Epithelial cell of prostate (primary cell): ENCODE measurements at regions not wholly inside any gene's neighbourhood (a gene's known extent, or its start where the extent isn't known, plus 50 kb on each side); places are given as distances from the start of the nearest gene placed in this dataset.

Experiments used
- DNase-seq: peaks from one replicate; pipeline ENCODE4 v3.0.0-alpha.2; 2011; ENCODE audit warnings: low read depth, low spot score
- H3K27ac ChIP-seq: fragments of 450-650 bp; 2 replicates; pipeline ENCODE4 v1.5.1; 2017; ENCODE audit warnings: mild to moderate bottlenecking

DNA sequence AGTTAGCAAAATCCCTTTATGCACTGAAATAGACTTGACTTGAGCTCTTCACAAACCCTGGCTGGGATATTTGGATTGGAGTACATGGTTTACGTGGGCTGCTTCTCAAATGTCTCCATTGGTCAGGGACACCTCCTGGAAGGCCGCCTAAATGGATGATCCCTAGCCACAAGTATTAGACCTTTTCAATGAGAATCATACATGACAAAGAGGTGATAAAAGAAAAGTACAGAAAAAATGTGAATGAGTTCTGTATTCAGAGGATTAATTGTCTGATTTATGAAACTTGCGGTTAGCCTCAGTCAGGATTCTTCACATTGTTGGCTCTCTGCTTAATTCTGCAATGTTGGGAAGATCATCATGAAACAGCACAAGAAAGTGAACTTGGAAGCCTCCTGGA is 752.8 kb upstream of the ADAMTS16 start:
- peak overlapping the region; percentile 10 for H3K27ac ChIP-seq
- no peak for DNase-seq

DNA sequence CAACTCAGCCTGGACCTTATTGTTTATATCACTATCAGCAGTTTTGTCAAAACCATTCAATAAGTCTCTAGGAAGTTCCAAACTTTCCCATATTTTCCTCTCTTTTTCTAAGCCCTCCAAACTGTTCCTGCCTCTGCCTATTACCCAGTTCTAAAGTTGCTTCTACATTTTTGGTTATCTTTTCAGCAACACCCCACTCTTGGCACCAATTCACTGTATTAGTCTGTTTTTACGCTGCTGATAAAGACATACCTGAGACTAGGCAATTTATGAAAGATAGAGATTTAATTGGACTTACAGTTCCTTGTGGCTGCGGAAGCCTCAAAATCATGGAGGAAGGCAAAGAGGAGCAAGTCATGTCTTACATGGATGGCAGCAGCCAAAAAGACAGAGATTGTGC is 744.4 kb upstream of the ADAMTS16 start:
- no peak overlapping the region for H3K27ac ChIP-seq
- no peak for DNase-seq

DNA sequence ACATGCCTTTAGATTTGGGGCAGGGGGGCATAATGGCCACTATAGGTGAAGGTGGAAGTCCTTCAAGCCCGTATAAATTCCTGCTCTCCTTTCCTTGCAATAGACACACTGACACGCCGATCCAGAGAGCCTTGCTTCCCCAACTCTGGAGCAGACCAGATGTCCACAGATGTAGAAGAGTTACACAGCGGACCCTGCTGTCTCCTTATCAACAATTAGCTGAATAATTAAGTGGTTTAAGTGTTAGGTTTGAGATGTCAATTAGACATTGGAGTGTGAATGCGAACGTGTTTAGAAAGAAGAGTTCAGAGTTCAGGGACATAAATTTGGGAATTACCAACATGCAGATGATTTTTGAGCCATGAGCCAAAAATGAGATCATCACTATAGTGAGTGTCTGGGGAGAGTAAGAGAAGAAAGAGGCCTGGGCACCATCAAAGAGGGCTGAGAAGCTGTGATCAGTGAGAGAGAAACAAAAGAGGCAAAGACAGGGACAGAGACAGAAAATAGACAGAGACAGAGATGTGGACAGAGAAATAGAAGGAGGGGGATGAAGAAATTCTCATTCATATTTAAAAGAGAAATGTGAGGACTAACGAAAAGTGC is 734.4 kb upstream of the ADAMTS16 start:
- no peak overlapping the region for H3K27ac ChIP-seq
- DNase-seq: no peak

DNA sequence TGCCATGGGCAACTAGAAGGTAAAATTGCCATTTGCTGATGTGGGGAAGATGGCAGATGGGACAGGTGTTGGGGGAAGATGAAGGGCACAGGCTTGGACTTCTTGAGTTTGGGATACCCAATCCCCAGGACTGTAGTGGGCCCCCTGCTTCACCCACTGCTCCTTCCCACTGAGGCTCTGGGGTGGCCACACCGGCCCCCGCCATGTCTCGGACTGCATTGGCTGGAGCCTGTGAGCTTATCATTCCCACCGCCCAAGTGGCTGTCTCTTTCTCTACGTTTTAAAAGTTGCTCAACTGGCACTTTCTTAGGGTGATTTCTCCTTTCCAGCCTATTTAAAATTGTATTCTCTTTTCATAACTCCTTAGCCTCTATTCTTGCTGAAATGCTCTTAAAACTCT is 730.0 kb upstream of the ADAMTS16 start:
- no peak overlapping the region for H3K27ac ChIP-seq
- no peak for DNase-seq

DNA sequence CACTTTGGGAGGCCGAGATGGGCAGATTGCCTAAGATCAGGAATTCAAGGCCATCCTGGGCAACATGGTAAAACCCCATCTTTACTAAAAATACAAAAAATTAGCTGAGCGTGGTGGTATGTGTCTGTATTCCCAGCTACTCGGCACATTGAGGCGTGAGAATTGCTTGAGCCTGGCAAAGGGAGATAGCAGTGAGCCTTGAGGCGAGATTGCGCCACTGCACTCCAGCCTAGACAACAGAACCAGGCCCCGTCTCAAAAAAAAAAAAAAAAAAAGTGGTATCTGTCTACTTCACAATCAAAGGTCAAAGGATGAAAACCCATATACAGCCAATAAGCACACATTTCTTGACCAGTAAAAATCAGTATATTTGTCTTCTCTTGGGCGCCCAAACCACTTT is 728.5 kb upstream of the ADAMTS16 start:
- H3K27ac ChIP-seq: no peak overlapping the region
- DNase-seq: no peak

DNA sequence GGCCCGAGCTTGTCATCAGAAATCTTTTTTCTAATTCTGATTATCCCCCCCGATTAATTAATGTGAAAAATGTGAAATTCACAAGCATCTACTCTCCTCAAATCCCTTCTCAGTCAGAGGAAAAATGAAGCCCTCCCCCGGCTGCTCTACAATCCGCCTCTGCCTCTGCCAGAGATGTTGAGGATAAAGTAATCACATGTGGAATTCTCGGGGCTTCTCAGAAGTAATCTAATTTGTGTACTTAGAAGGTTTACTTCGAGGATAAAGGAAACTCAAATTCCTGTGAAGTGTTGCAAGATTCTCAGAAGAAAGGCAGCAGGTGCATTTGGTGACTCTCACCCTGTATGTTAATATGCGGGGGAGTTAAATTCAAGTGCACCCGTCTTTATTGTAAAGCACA is 726.1 kb upstream of the ADAMTS16 start:
- no peak for DNase-seq
- H3K27ac ChIP-seq: no peak overlapping the region

DNA sequence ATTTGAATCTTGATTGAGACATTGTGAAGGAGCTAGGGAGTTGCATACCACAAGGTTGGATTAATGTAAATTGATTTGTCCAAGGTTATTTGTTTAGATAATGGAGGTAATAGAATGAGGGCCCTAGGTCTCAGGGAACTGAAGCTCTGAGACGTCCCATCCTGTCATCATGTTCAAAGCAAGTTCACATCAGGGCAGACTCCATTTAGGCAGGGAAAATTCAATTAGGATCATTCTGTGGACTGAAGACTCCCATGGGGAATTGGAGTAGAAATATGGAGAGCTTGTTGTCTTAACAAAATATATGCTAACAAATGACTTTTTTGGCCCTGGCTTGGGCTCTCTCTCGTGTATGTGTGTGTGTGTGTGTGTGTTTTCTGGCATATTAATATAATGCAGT is 722.0 kb upstream of the ADAMTS16 start:
- H3K27ac ChIP-seq: no peak overlapping the region
- DNase-seq: no peak

DNA sequence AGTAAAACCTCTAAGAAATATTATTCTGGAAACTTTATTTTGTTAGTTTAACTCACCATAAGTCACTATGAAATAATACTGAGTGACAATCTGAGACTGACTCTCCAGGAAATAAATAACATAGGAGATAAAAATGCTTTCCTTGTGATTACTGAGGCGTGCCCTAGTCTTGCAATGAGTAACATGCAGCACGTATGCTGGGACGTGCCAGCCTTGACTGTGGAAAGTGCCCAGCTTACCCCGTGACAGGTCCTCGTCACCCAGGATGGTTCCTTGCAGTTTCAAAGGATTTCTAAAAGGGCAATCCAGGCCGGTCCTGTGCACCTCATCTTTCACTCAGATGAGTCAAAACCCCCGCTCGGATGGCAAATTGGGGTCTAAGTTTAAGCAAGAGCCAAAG is 720.8 kb upstream of the ADAMTS16 start:
- no peak overlapping the region for H3K27ac ChIP-seq
- DNase-seq: no peak

DNA sequence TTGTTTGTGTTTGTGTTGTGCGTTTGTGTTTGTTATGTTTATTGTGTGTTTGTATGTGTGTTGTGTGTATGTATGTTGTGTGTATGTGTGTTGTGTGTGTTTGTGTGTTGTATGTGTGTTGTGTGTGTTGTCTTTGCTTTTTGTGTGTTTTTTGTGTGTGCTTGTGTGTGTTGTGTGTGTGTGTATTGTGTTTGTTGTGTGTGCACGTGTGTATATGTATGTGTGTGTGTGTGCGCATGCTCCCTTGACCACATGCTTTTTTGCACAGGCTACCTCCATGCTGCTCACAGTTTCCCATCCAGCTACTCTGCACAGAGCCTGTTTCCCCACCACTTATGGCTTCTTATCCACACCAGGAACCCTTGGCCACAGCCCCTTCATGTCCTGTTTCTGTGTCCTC is 720.0 kb upstream of the ADAMTS16 start:
- H3K27ac ChIP-seq: no peak overlapping the region
- DNase-seq: no peak

DNA sequence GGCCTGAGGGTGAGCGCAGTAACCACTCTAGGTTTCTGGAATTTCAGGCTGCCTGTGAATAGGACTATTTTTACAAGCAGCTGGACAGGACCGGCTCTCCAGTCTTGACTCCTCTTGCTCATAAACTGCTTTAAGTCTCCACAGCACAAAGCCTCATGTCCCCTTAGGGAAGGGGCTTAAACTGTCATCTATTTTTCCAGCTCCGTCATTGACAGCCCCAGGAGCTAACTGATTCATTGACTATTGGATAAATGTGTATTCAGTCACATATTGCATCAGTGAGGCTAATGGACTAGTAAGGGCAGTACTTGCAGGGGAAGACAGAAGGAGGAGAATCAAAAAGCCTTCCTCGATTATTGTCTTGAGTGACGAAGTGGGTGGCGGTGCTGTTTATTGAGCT is 719.4 kb upstream of the ADAMTS16 start:
- no peak overlapping the region for H3K27ac ChIP-seq
- no peak for DNase-seq

DNA sequence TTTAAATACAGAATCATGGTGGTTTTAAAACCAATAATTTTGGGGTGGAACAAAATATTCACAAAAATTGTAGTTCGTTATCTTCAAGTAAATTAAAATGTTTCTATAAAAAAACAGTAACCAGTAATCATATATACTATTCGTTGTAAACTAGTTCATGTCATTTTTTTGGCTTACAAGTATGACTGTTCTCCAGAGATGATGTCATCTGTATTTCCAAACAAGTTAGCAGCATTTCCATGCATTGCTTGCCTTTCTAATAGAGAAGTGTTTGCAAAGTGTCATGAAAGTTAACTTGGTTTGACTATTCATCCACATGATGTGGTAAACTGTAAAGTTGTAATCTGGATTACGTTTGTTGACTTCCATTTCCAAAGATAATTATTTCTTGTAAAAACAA is 717.9 kb upstream of the ADAMTS16 start:
- no peak for DNase-seq
- H3K27ac ChIP-seq: no peak overlapping the region

DNA sequence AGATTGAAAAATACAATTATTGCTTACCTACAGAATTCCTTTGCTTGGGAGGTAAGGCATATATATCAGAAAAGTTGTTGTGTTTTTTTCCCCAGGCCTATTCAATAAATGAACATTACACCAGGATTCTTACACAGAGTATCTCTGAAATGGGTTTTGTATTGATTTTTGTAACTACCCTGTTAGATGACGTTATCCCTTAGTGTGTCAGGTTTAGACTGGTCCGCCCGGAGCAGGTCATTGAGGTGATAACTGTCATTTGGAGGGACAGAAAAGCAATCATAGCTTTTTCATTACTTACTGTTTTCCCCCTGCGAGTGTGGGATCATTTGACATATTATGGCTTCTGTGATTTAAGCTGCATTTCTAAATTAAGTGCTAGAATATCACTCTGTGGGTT is 715.2 kb upstream of the ADAMTS16 start:
- DNase-seq: no peak
- no peak overlapping the region for H3K27ac ChIP-seq

DNA sequence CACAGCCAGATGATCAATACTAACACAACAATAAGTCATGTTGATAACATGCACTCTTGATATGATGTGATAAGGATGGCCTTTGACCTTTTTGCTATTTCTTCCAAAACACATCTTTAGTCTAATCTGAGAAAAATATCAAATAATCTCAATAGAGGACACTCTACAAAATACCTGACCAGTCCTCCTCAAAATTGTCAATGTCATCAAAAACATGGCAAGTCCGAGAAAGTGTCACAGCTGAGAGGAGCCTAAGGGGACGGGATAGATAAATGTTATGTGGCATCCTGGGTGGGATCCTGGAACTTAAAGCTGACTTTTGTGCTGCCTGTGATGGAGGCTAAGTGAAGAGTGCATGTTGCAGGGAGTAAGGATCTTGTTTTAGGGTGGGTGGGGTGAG is 699.6 kb upstream of the ADAMTS16 start:
- no peak for DNase-seq
- no peak overlapping the region for H3K27ac ChIP-seq

DNA sequence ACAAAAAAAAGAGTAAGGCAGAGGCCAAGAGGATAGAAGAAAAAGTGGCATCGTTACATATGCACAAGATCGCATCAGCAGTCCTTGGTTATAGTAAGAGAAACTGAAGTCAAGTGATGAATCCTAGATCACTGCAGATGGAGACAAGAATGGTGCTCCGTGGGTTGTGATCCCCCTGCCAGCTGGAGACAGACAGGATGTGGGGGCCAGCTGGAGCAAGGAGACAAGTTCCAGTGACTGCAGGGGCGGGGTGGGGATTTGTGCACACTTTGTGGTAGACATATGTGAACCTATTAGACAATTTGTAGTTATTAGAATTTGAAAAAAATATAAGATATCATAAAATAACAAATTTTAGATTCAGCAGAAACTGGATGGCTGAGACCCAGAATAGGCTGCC is 697.9 kb upstream of the ADAMTS16 start:
- H3K27ac ChIP-seq: no peak overlapping the region
- no peak for DNase-seq

DNA sequence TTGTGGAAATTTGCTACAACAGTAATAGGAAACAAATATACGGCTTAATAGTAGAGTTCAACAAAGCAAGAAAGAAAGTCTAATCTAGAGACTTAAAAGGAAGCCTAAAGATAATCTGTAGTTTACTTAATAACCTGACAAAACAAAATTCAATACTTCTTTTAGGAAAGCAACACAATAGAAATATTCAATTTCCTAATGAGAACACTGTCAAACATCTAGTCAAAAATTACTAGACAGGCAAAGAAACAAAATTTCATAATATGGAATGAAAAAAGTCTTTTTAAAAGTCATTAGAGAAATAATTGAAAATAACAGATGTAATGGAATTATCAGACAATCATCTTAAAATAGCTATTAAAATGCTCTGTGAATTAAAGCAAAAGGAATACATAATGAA is 692.5 kb upstream of the ADAMTS16 start:
- DNase-seq: no peak
- H3K27ac ChIP-seq: no peak overlapping the region

DNA sequence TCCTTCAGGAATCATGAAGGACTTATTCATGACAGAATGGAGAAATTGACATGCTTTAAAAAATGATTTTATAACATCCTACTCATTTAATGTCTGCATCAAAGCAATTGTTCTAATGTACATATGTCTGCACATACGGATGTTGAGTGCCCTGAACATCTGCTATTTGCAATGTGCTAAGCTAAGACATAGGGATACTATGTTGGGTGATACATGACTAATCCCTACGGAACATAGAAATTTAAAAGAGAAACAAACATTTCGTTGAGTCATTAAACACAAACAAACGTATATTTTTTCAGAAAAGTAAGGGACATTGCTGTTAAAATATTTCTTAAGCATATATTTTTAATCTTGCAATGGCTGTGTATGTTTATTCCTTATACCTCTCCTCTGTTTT is 686.5 kb upstream of the ADAMTS16 start:
- no peak overlapping the region for H3K27ac ChIP-seq
- DNase-seq: no peak

DNA sequence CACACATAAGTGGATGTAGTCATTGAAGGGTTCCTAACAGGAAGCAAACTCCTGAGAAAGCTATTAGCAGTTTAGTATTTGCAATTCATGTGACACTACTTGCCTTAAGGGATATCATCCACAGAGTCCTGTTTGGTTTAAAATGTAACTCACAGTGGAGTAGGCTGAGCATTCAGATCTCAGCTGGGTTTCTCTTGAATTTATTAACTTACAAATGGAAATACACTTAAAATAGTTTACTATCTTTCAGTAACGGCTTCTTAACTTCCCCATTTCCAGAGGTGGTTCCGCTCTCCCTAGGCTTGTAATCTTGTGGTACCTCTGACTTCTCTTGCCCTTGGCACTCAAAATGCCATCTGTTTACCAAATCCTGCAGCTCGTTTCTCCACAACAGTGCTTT is 660.7 kb upstream of the ADAMTS16 start:
- H3K27ac ChIP-seq: no peak overlapping the region
- no peak for DNase-seq

DNA sequence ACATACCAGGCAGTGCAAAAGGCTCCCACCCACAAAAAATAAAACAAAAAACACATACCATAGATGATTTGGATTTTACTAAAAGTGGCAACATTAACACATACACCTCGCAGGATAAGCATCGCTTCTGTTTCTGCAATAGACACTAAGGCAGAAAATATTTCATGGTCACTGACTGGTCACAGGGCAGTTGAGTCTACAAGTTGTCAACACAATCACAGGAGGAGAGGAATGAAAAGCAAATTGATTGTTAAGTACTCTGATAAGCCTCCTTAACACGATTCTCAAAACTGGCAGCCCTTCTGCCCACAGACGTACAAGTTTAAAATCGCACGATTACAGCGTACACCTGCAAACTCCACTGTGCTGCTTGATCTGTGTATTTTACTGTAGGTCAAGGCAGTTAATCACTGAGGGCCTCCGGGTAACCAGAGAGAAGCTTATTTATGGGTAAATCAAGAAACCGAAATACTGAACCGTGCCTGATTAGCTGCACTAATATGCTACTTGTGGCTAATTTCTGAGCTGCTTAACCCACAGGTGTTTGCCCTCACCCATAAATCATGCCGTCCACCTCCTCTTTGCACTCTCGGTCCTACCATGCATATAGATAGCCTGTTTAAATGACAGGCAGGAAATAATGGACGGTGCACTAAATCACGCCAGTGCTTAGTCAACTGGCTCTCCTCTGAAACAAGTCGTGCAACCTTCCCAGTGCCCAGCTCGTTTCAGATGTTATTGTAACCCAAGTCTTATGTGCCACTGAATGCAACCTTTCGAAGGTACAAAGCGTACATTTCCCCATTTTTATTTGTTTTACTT is 659.4 kb upstream of the ADAMTS16 start:
- no peak overlapping the region for H3K27ac ChIP-seq
- no peak for DNase-seq

DNA sequence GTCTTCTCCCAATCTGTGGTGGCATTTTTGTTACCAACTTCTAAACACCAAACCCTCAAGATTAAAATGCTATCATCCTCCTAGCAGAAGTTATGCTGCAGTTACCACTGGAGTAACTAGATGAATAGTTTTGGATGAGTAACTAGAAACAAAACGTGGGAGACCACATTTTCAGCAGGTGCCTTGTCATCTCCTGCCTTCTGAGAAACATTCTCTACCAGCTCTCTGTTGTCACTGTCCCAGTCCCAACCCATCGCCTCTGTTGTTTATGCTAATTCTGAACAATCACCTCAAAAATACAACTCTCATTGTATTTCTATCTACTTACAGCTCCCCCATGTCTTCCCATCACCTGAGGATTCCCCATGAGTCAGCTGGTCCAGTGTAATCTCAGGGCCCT is 652.5 kb upstream of the ADAMTS16 start:
- DNase-seq: no peak
- H3K27ac ChIP-seq: no peak overlapping the region

DNA sequence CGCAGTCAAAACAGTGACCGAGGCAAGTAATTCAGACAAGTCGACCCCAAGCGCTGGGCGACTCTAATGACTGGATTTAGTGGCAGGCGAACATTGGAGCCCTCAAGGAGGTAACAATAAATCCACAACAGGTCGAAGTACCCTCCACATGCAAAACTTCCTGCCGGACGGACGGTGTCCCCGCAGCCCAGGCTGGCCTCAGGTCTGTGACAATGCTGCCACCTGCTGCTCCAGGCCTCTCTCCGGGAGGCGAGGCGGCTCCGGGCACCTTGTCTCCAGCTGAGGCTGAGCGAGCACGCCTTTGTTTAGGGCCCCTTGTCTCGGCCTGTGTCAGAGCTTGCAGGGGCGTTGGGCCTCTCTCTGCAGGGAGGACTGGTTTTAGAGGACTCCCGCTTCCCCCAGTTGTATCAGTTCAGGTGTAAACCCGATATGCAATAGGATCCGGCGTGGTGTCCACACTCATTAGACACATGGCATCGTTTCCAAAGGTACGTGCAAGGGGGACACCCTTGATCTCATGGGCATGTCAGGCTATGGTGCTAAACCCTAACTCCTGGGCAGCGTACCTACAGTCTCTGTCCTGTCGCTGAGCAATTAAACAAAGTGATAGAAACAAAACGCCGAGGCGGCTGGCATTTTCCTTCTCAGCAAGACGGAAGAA is 628.0 kb upstream of the ADAMTS16 start:
- no peak overlapping the region for H3K27ac ChIP-seq
- DNase-seq: no peak

DNA sequence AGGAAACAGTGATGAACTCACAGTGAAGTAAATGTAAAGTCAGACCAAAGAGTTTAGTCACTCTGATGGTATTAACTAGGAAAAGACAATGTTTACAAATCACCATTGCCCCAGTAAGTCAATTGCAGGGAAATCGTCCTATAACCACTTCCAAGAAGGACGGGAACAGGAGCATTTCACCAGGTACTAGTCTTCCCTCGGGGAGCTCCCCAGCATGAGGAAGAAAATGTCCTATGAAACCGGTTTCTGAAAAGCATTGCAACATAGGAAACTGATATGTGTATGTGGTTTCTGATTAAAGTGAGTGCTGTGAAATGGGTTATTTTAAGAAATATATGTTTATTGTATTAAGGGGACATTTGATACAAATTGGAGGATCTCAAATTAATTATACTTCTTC is 626.7 kb upstream of the ADAMTS16 start:
- no peak for DNase-seq
- peak overlapping the region; percentile 33 for H3K27ac ChIP-seq
